Nephron progenitor cell (in vitro differentiated cells): ENCODE measurements at regions not wholly inside any gene's neighbourhood (a gene's known extent, or its start where the extent isn't known, plus 50 kb on each side); places are given as distances from the start of the nearest gene placed in this dataset.

Experiments used
- DNase-seq: peaks from one replicate; pipeline ENCODE4 v3.0.0; 2021
- H3K27ac Mint-ChIP-seq: 2 replicates; pipeline ENCODE4 v1.8.0; 2021; ENCODE audit warnings: mild to moderate bottlenecking, moderate library complexity, mixed read lengths
- H3K27me3 Mint-ChIP-seq: 2 replicates; pipeline ENCODE4 v1.8.0; 2021; ENCODE audit warnings: mild to moderate bottlenecking, low read depth, mixed read lengths; ENCODE audit not compliant: poor library complexity
- H3K36me3 Mint-ChIP-seq: 2 replicates; pipeline ENCODE4 v1.8.0; 2021; ENCODE audit warnings: low read depth, mixed read lengths
- H3K4me1 Mint-ChIP-seq: 2 replicates; pipeline ENCODE4 v1.8.0; 2021; ENCODE audit warnings: mixed read lengths
- H3K4me3 Mint-ChIP-seq: 2 replicates; pipeline ENCODE4 v1.8.0; 2021; ENCODE audit warnings: mild to moderate bottlenecking, moderate library complexity, mixed read lengths
- H3K9me3 Mint-ChIP-seq: 2 replicates; pipeline ENCODE4 v1.8.0; 2021; ENCODE audit warnings: mild to moderate bottlenecking, moderate library complexity, mixed read lengths
- CTCF ChIP-seq: fragments of 200-600 bp; sonication (generic); IDR thresholded peaks from 2 replicates; pipeline ENCODE4 v1.5.0; 2021; ENCODE audit warnings: antibody characterized with exemption

- H3K36me3 Mint-ChIP-seq = no peaks in the 10 kb centered on the region
- no peak overlapping the region for H3K27ac Mint-ChIP-seq
- no peaks in the 10 kb centered on the region for H3K9me3 Mint-ChIP-seq
- H3K4me3 Mint-ChIP-seq = no peak overlapping the region
- H3K4me1 Mint-ChIP-seq = peaks cover 12% of the 10 kb centered on the region
- no peak for DNase-seq
- no peaks in the 10 kb centered on the region for H3K27me3 Mint-ChIP-seq
- no peak for TF ChIP-seq CTCF
Observed at GRCh38 chr5:72613515-72613914, 106.3 kb upstream of the ZNF366 start.

GRCh38 chr5:72612810-72613209 lies 105.6 kb upstream of the ZNF366 start:
- no peak for TF ChIP-seq CTCF
- Mint-ChIP-seq H3K27ac (no peak overlapping the region), H3K9me3 (no peaks in the 10 kb centered on the region), H3K27me3 (no peaks in the 10 kb centered on the region), H3K4me3 (no peak overlapping the region), H3K4me1 (peaks cover 10% of the 10 kb centered on the region), H3K36me3 (no peaks in the 10 kb centered on the region)
- DNase-seq = no peak

- peak; percentile 92 for TF ChIP-seq CTCF
- no peaks in the 10 kb centered on the region for H3K9me3 Mint-ChIP-seq
- peaks cover 10% of the 10 kb centered on the region for H3K4me1 Mint-ChIP-seq
- H3K27me3 Mint-ChIP-seq = no peaks in the 10 kb centered on the region
- no peak overlapping the region for H3K27ac Mint-ChIP-seq
- DNase-seq = peak; percentile 71
- H3K36me3 Mint-ChIP-seq = no peaks in the 10 kb centered on the region
- no peak overlapping the region for H3K4me3 Mint-ChIP-seq
Observed at GRCh38 chr5:72611118-72611730, 104.0 kb upstream of the ZNF366 start.

GRCh38 chr5:72608926-72609325 lies 101.7 kb upstream of the ZNF366 start:
- H3K4me1 Mint-ChIP-seq = peaks cover 10% of the 10 kb centered on the region
- H3K27me3 Mint-ChIP-seq = no peaks in the 10 kb centered on the region
- no peak for TF ChIP-seq CTCF
- no peak overlapping the region for H3K27ac Mint-ChIP-seq
- H3K36me3 Mint-ChIP-seq = no peaks in the 10 kb centered on the region
- no peak for DNase-seq
- no peak overlapping the region for H3K4me3 Mint-ChIP-seq
- H3K9me3 Mint-ChIP-seq = no peaks in the 10 kb centered on the region

- TF ChIP-seq CTCF = no peak
- Mint-ChIP-seq H3K9me3 (no peaks in the 10 kb centered on the region), H3K4me1 (peaks cover 10% of the 10 kb centered on the region), H3K27ac (no peak overlapping the region), H3K36me3 (no peaks in the 10 kb centered on the region), H3K27me3 (no peaks in the 10 kb centered on the region), H3K4me3 (no peak overlapping the region)
- no peak for DNase-seq
Observed at GRCh38 chr5:72608297-72608696, 101.1 kb upstream of the ZNF366 start.

- no peak for DNase-seq
- no peaks in the 10 kb centered on the region for H3K27me3 Mint-ChIP-seq
- H3K4me3 Mint-ChIP-seq = no peak overlapping the region
- no peak overlapping the region for H3K27ac Mint-ChIP-seq
- no peaks in the 10 kb centered on the region for H3K36me3 Mint-ChIP-seq
- no peaks in the 10 kb centered on the region for H3K9me3 Mint-ChIP-seq
- H3K4me1 Mint-ChIP-seq = peaks cover 10% of the 10 kb centered on the region
- no peak for TF ChIP-seq CTCF
Observed at GRCh38 chr5:72607381-72607780, 100.2 kb upstream of the ZNF366 start.
